HepG2 (cell line): ENCODE measurements at regions not wholly inside any gene's neighbourhood (a gene's known extent, or its start where the extent isn't known, plus 50 kb on each side); places are given as distances from the start of the nearest gene placed in this dataset.

Source experiments
- ATAC-seq: fragments of 200-7000 bp; cut with Tn5 transposase; 3 replicates; pipeline ENCODE4 v1.9.1; 2020; ENCODE audit warnings: mild to moderate bottlenecking, moderate library complexity
- BruUV-seq: library from RNA; stranded (reverse); fragments of 400-500 nt; replicated peaks from 2 replicates; lab custom pipeline; 2021; lab: Mats Ljungman, UMichigan
- CTCF ChIA-PET: fragments of 300-600 bp; formaldehyde crosslinking; extraction: SDS; loops from one replicate; lab custom pipeline; 2021; ENCODE audit warnings: low total read pairs, inconsistent platforms, low intra/inter-chr PET ratio; lab: Yijun Ruan, JAX
- POLR2A ChIA-PET: fragments of 350-600 bp; sonication (Branson Sonifier 250); formaldehyde crosslinking; loops from one replicate; lab custom pipeline; 2020; ENCODE audit warnings: antibody characterized with exemption, inconsistent platforms; lab: Yijun Ruan, JAX
- DNase-seq: peaks from one replicate; pipeline ENCODE4 v3.0.0-alpha.2; 2015; ENCODE audit warnings: low spot score
- FAIRE-seq: peaks from 3 replicates; lab custom pipeline; 2011; peaks lifted over from hg19 to GRCh38; lab: Jason Lieb, UNC
- H2AFZ ChIP-seq: one replicate; pipeline ENCODE4 v1.6.1; 2011; ENCODE audit warnings: low read length, inconsistent platforms
- H3K27ac ChIP-seq: fragments of 300-600 bp; 3 replicates; pipeline ENCODE4 v1.8.0; 2011; ENCODE audit warnings: mixed run types, mild to moderate bottlenecking, mixed read lengths, low read length, inconsistent platforms; ENCODE audit not compliant: insufficient read depth; ENCODE audit errors: extremely low read length
- H3K27me3 ChIP-seq, 2 experiments: fragments of 200-600 bp in 1 of 2; 2 replicates in 1 of 2; 3 replicates in 1 of 2; pipeline versions ENCODE4 v1.6.0 to v1.8.0; 2011; ENCODE audit warnings: low read length in 2 of 2, mild to moderate bottlenecking in 2 of 2, moderate library complexity in 2 of 2, inconsistent platforms in 1 of 2; ENCODE audit not compliant: insufficient read depth in 2 of 2, control insufficient read depth in 1 of 2
- H3K36me3 ChIP-seq, 2 experiments: fragments of 200-600 bp in 1 of 2; replicated peaks in 1 of 2; 2 replicates in 1 of 2; 3 replicates in 1 of 2; pipeline versions ENCODE4 v1.5.1 to v1.8.0; 2011; ENCODE audit warnings: low read length in 2 of 2, inconsistent platforms in 1 of 2; ENCODE audit not compliant: insufficient read depth in 2 of 2, control insufficient read depth in 1 of 2
- H3K4me1 ChIP-seq: 2 replicates; pipeline ENCODE4 v1.5.1; 2012; ENCODE audit warnings: low read length, inconsistent platforms; ENCODE audit not compliant: insufficient read depth
- H3K4me2 ChIP-seq: 2 replicates; pipeline ENCODE4 v1.6.0; 2011; ENCODE audit warnings: low read depth, low read length, inconsistent platforms
- H3K4me3 ChIP-seq, 3 experiments: fragments of 200-600 bp in 1 of 3; sonication (generic), shearing (Covaris generic) in 1 of 3; replicated peaks in 1 of 3; 2 replicates each; pipeline ENCODE4 v1.5.1; 2011 to 2016; ENCODE audit warnings: low read length in 3 of 3, inconsistent platforms in 2 of 3, low read depth in 2 of 3, mild to moderate bottlenecking in 2 of 3, control low read depth in 1 of 3, mixed read lengths in 1 of 3; ENCODE audit not compliant: insufficient read depth in 1 of 3
- H3K79me2 ChIP-seq: one replicate; pipeline ENCODE4 v1.6.1; 2011; ENCODE audit warnings: low read length, inconsistent platforms; ENCODE audit not compliant: insufficient read depth
- H3K9ac ChIP-seq: 2 replicates; pipeline ENCODE4 v1.6.0; 2011; ENCODE audit warnings: mild to moderate bottlenecking, low read depth, low read length, inconsistent platforms; ENCODE audit not compliant: insufficient read depth
- H3K9me3 ChIP-seq: 2 replicates; pipeline ENCODE4 v1.5.1; 2012; ENCODE audit warnings: mild to moderate bottlenecking, low read length
- H4K20me1 ChIP-seq: 2 replicates; pipeline ENCODE4 v1.6.0; 2011; ENCODE audit warnings: inconsistent platforms, mild to moderate bottlenecking, low read length, moderate library complexity; ENCODE audit not compliant: insufficient read depth
- HMGXB4 ChIP-seq, 2 experiments: sonication (generic) in 1 of 2; formaldehyde crosslinking in 1 of 2; IDR thresholded peaks; 2 replicates each; pipeline versions ENCODE4 v1.4.0 to v1.6.1; 2018 to 2020; ENCODE audit warnings: missing genetic modification reagents in 2 of 2, borderline replicate concordance in 1 of 2, low read depth in 1 of 2, mild to moderate bottlenecking in 1 of 2, missing biosample characterization in 1 of 2
- HOXA5 ChIP-seq: sonication (generic); formaldehyde crosslinking; IDR thresholded peaks from 2 replicates; pipeline ENCODE4 v1.4.0; 2020; ENCODE audit warnings: missing genetic modification reagents
- IRF2 ChIP-seq: IDR thresholded peaks from 2 replicates; pipeline ENCODE4 v1.6.1; 2018; ENCODE audit warnings: missing genetic modification reagents, missing compliant biosample characterization
- JDP2 ChIP-seq: sonication (generic); formaldehyde crosslinking; IDR thresholded peaks from 2 replicates; pipeline ENCODE4 v1.8.1; 2022; ENCODE audit warnings: missing genetic modification reagents, borderline replicate concordance
- ONECUT2 ChIP-seq: sonication (generic); formaldehyde crosslinking; IDR thresholded peaks from 2 replicates; pipeline ENCODE4 v1.4.0; 2020; ENCODE audit warnings: missing genetic modification reagents
- PHF20 ChIP-seq: sonication (generic); formaldehyde crosslinking; IDR thresholded peaks from 2 replicates; pipeline ENCODE4 v1.5.0; 2020; ENCODE audit warnings: mild to moderate bottlenecking, missing genetic modification reagents
- PTBP1 ChIP-seq: fragments of 200-400 bp; formaldehyde crosslinking; IDR thresholded peaks from 2 replicates; pipeline ENCODE4 v1.6.1; 2018; ENCODE audit warnings: low read length, low read depth; ENCODE audit not compliant: poor library complexity, severe bottlenecking
- RFX3 ChIP-seq: IDR thresholded peaks from 2 replicates; pipeline ENCODE4 v1.6.1; 2016; ENCODE audit warnings: missing biosample characterization, missing genetic modification reagents
- ZKSCAN1 ChIP-seq: fragments of 150-350 bp; IDR thresholded peaks from 2 replicates; pipeline ENCODE4 v1.6.1; 2014; ENCODE audit warnings: low read length
- ZMYM3 ChIP-seq: sonication (generic); formaldehyde crosslinking; IDR thresholded peaks from 2 replicates; pipeline ENCODE4 v1.5.1; 2020; ENCODE audit warnings: mild to moderate bottlenecking, missing genetic modification reagents
- ZNF30 ChIP-seq: sonication (generic); formaldehyde crosslinking; IDR thresholded peaks from 2 replicates; pipeline ENCODE4 v1.5.0; 2020; ENCODE audit warnings: mild to moderate bottlenecking, missing genetic modification reagents
- ZNF788 ChIP-seq: sonication (generic); formaldehyde crosslinking; IDR thresholded peaks from 2 replicates; pipeline ENCODE4 v1.5.0; 2020; ENCODE audit warnings: mild to moderate bottlenecking, missing genetic modification reagents, borderline replicate concordance
- WGBS: methylation state at CpG from one replicate; pipeline ENCODE4 v1.1.6; 2017; ENCODE audit warnings: low lambda C conversion rate; 5-methylcytosine and 5-hydroxymethylcytosine counted together
- in situ Hi-C: cut with HindIII; loops from 2 replicates; pipeline ENCODE4 v1.10.0; 2017; ENCODE audit warnings: low pct_unique_long_range_greater_than_20kb; ENCODE audit not compliant: extremely low pct_ligation_motif_present
- intact Hi-C: fragments of 100-400 bp; cut with micrococcal nuclease; formaldehyde crosslinking; loops from one replicate; pipeline ENCODE4 v1.10.0; 2022; ENCODE audit not compliant: unreplicated experiment
- TF ChIP-seq, protein P1 (sequence below): sonication (generic); formaldehyde crosslinking; conservative IDR thresholded peaks from 2 replicates; pipeline ENCODE4 v1.4.0; 2020; ENCODE audit warnings: missing genetic modification reagents
- TF ChIP-seq, protein P2 (sequence below): sonication (generic); formaldehyde crosslinking; IDR thresholded peaks from 2 replicates; pipeline ENCODE4 v1.5.0; 2020; ENCODE audit warnings: mild to moderate bottlenecking, missing genetic modification reagents

DNA sequence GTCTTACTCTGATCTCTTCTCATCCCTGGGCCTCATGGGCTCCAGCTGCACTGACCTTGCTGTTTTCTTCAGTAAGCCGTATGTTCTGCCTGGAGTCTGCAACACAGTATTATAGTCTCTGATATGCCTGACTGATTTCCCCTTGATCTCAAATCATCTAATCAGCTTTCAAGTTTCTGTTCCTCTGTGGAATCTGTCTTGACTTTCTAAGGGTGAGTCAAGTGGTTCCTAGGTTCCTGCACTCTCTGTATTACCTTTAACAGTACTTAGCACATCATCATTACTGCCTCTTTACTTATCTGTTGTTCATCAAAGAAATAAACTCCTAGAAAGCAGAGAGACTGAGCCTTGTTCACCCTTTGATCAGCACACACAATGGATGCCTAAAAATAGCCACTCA, 350.7 kb downstream of the LMO7 start:
- H3K9ac ChIP-seq = no peak overlapping the region
- FAIRE-seq = no peak
- 0% methylated on average over 1 of the region's 1 CpG for WGBS
- no peaks in the 10 kb centered on the region for H3K36me3 ChIP-seq
- POLR2A ChIA-PET = no interaction called here
- no peaks in the 10 kb centered on the region for H3K79me2 ChIP-seq
- no peak overlapping the region for H3K27ac ChIP-seq
- in situ Hi-C loops = no loop called here
- no peak for DNase-seq
- H3K4me2 ChIP-seq = no peak overlapping the region
- no peaks in the 10 kb centered on the region for H3K27me3 ChIP-seq
- no peaks in the 10 kb centered on the region for H3K9me3 ChIP-seq
- H3K4me1 ChIP-seq = no peaks in the 10 kb centered on the region
- BruUV-seq = no TSS peak
- ATAC-seq = no peak
- intact Hi-C loops = no loop called here
- CTCF ChIA-PET = no interaction called here
- no peak overlapping the region for H3K4me3 ChIP-seq
- H4K20me1 ChIP-seq = no peaks in the 10 kb centered on the region
- no peak overlapping the region for H2AFZ ChIP-seq
- TF ChIP-seq ZMYM3 (CRISPR knock-in tag) (no peak), JDP2 (CRISPR knock-in tag) (no peak), PHF20 (CRISPR knock-in tag) (no peak), HMGXB4 (CRISPR knock-in tag; IDR thresholded peaks at IDR 0.05; ENCODE audit: borderline replicate concordance in 1 of 2, low read depth in 1 of 2) (no peak), PTBP1 (no peak), ZNF30 (no peak), ZNF788 (CRISPR knock-in tag) (no peak), RFX3 (CRISPR knock-in tag) (no peak), ZKSCAN1 (no peak), ONECUT2 (no peak), IRF2 (CRISPR knock-in tag) (no peak), HOXA5 (CRISPR knock-in tag) (no peak)
- TF ChIP-seq, protein P1, sequence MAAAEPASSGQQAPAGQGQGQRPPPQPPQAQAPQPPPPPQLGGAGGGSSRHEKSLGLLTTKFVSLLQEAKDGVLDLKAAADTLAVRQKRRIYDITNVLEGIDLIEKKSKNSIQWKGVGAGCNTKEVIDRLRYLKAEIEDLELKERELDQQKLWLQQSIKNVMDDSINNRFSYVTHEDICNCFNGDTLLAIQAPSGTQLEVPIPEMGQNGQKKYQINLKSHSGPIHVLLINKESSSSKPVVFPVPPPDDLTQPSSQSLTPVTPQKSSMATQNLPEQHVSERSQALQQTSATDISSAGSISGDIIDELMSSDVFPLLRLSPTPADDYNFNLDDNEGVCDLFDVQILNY = no peak
- TF ChIP-seq, protein P2, sequence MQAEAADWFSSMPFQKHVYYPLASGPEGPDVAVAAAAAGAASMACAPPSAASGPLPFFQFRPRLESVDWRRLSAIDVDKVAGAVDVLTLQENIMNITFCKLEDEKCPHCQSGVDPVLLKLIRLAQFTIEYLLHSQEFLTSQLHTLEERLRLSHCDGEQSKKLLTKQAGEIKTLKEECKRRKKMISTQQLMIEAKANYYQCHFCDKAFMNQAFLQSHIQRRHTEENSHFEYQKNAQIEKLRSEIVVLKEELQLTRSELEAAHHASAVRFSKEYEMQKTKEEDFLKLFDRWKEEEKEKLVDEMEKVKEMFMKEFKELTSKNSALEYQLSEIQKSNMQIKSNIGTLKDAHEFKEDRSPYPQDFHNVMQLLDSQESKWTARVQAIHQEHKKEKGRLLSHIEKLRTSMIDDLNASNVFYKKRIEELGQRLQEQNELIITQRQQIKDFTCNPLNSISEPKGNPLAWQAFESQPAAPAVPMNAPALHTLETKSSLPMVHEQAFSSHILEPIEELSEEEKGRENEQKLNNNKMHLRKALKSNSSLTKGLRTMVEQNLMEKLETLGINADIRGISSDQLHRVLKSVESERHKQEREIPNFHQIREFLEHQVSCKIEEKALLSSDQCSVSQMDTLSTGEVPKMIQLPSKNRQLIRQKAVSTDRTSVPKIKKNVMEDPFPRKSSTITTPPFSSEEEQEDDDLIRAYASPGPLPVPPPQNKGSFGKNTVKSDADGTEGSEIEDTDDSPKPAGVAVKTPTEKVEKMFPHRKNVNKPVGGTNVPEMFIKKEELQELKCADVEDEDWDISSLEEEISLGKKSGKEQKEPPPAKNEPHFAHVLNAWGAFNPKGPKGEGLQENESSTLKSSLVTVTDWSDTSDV (CRISPR knock-in tag) = no peak
